GM18505 (cell line): ENCODE measurements at regions not wholly inside any gene's neighbourhood (a gene's known extent, or its start where the extent isn't known, plus 50 kb on each side); places are given as distances from the start of the nearest gene placed in this dataset.

Source experiments
- ATAC-seq: cut with Tn5 transposase; IDR thresholded peaks from one replicate; pipeline ENCODE4 v1.9.1; 2021; ENCODE audit not compliant: unreplicated experiment
- POLR2A ChIP-seq: IDR thresholded peaks from 4 replicates; pipeline ENCODE4 v1.6.1; 2011; ENCODE audit warnings: borderline replicate concordance; ENCODE audit not compliant: insufficient read depth, insufficient read length; ENCODE audit errors: extremely low read depth

DNA sequence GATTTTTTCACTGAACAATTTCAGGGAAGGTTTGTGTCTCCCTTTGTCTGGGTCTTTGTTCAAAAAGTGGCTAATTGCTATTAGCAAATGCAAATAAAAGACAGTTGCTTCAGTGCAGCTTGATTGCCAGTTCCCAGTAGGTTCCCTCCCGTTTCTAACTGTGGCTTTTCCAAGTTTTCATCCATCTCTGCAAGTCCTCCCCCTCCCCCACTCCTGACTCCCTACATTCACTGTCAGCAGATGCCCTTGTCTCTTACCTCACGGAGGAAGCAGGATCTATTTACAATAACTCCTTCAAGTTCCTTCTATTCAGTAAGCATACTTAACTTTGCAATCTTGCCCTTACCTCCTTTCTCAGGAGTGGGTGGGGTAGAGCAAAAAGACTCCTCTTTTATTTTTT lies 55.4 kb upstream of the SCEL start:
- no peak for TF ChIP-seq POLR2A
- ATAC-seq: no peak

DNA sequence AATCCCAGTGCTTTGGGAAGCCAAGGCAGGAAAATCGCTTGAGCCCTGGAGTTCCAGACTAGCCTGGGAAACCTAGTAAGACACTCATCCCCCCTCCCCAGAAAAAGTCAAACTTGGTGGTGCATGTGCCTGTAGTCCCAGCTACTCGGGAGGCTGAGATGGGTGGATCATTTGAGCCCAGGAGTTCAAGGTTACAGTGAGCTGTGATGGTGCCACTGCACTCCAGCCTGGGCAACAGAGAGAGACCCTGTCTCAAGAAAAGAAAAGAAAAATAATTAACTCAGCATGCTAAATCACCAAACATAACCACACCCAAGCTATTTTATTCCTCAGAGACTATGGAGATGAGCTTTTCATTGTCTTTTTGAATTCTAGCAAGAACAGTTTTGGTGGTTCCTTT lies 56.2 kb upstream of the SCEL start:
- no peak for TF ChIP-seq POLR2A
- ATAC-seq: no peak

DNA sequence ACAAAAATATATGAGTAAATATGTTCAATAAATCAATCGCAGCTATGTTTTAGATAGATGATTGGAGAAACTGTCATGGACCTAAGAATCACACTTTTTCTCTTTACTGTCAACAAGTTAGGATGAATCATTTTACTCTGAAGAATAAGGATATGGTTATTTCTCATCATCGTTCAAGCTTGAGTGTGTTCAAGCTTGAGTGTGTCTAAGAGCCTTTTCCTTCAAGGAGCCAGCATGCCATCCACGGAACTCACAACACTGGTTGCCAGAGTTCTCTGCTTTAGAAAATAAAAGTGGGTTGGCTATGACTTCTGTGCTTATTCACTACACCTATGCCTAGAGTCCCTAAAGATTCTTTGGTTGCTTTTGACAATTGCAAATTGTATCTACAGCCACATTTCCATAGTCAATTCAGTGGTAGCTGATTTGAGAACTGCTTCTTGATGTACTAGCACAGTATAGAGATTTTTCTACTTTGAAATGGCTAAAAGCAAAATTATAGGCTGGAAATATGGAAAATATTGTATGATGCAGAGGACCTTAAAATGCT lies 58.1 kb upstream of the SCEL start:
- no peak for TF ChIP-seq POLR2A
- no peak for ATAC-seq

DNA sequence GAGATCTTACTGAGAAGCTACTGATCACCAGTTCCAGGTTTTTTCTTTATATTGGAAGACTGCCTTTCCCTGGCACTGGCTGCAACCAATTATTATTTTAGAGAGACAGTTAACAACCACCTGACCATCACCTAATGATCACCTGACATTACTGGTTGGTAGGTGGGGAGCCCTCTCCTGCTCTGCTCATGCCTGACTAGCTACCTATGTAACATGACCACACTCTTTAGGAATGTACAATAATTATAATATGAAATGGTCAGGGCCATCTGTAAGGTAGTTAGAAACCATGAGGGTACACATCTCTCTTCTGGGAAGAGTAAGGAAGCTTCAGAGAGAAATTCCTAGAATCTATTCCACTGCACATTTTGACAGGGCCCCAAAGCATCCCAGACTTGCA lies 59.0 kb upstream of the SCEL start:
- TF ChIP-seq POLR2A: no peak
- ATAC-seq: no peak

DNA sequence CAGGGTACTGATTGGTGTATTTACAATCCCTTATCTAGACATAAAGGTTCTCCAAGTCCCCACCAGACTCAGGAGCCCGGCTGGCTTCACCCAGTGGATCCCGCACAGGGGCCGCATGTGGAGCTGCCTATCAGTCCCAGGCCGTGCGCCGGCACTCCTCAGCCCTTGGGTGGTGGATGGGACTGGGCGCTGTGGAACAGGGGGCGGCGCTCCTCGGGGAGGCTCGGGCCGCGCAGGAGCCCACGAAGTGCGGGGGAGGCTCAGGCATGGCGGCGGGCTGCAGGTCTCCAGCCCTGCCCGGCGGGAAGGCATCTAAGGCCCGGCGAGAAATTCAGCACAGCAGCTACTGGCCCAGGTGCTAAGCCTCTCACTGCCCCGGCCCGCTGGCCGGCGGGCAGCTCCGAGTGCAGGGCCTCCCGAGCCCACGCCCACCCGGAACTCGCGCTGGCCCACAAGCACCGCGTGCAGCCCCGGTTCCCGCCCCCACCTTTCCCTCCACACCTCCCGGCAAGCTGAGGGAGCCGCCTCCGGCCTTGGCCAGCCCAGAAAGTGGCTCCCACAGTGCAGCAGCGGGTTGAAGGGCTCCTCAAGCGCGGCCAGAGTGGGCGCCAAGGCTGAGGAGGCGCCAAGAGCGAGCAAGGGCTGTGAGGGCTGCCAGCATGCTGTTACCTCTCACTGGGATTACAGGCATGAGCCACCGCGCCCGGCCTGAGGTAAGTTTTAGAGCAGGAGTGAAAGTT lies 60.0 kb upstream of the SCEL start:
- TF ChIP-seq POLR2A: no peak
- no peak for ATAC-seq

DNA sequence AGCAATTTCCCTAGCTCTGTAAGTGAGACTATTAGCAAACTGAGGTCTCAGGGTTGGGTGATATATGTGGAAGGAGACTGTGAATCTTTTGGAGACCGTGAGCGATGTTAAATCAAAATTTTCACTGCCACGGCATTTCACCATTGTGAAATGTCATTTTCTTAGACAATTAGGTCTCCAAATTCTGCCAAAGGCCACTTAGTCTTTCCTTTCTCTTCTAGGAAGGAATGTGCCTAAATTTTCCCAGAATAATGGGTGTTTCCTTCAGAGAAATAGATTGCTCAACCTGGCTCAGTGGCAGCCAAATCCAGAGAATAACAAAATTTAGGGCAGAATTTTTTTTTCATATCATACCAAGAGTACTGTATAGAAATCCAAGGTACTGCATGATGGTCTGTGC lies 64.5 kb upstream of the SCEL start:
- ATAC-seq: no peak
- TF ChIP-seq POLR2A: no peak

DNA sequence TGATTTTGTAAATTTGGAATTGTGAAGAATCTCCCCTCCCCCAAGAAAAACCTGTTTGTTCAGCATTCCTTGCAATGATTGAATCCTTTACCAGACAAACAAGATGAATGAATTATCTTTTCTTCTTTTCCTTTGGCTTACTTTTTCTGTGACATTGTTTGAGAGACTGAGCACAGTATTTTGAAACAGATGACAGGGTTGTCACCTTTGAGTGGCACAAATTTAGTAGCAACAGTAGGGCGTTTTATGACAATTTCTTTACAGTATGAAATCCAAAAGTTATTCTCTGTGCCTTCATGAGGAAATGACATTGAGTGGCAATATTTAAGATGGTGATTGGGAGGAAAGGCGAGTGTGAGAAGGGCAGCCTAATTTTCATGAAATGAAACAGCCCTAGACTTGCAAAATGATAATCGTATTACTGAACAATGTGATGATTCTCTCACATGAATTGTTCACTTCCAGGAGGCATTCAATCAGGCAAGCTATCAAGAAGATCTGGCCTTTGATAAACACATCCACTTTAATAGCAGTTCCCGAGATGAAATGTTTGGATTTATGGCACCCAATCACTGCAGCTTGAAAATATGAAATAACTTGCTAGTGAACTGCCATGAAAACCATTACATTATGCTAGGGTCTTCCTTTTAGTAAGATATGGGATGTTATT lies 68.6 kb upstream of the SCEL start:
- TF ChIP-seq POLR2A: no peak
- ATAC-seq: no peak

DNA sequence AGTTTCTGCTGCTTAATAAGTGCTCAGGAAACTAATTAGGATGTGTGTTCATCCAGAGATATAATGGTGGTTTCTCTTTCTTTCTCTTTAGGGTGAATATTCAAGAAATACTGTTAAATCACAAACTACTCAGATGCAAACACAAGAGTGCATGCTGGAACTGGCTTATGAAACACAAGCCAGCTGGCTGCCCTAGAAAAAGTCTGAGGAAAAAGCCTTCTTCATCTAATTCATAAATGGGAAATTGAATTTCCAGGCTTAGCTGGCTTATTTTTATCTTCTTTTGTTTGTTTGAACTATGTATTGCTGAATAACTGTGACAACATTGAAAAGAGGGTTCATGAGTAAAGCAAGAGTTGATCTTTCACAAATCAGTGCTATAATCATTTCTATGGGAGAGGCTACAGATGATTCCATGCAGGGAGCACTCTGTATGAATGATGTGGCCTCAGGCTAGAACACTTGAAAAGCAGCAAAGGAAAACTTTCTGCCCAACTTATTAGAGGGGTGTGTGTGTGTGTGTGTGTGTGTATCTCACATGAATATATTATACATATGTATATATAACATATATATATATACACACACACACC lies 69.8 kb upstream of the SCEL start:
- ATAC-seq: no peak
- TF ChIP-seq POLR2A: no peak

DNA sequence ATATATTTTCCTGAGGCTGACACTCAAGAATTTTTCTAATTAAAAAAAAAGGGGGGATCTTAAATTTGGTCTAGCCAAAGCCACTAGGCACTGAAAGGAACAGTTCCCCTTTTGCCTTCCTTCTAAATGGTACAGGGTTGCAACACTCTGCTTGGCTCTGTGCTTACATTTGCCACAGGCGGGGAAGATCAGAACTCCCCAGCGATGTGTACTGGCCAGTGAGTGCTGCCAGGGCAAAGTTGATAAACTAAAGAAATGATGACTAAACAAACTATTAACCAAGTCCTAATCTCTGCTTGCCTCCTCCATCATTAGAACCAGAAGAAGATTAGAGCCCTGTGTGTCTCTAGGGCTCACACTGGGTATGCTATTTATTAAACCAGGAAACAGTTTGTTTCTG lies 75.3 kb upstream of the SCEL start:
- no peak for ATAC-seq
- no peak for TF ChIP-seq POLR2A

DNA sequence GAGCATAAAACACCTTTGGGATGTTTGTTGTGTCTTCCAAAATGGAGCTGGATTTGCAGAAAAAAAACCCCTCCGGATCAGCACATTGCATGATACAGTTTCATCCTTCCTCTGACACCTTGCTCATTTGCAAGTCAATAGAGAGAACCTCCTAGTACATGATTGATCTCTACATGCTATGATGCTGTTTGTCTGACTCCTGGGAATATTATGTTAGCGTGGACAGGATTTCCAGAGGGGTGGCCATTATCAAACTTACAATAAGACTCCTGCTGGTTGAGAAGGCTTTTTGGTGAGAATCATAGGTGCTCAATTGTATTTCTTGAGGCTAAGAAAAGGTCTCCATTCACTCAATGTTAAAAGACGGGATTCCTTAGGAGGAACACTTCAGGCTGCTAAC lies 75.9 kb upstream of the SCEL start:
- no peak for ATAC-seq
- TF ChIP-seq POLR2A: no peak

DNA sequence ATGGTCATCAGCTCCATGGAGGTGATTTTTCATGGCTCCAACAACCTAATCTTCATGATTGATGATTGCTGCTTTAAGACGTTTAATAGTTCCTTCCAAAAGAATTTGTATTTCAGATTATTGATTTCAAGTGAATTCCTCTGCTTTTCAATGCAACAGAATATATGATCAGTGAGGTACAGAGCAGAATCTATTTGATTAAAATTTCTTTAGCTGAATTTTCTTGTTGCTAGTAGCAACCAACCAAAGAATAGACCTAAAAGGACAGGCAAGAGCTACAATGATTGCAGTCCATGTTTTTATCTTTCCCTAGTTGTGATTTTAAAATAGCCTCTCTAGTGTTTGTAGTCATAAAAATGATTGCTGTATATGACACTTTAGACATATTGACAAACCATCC lies 76.8 kb upstream of the SCEL start:
- no peak for TF ChIP-seq POLR2A
- ATAC-seq: no peak

DNA sequence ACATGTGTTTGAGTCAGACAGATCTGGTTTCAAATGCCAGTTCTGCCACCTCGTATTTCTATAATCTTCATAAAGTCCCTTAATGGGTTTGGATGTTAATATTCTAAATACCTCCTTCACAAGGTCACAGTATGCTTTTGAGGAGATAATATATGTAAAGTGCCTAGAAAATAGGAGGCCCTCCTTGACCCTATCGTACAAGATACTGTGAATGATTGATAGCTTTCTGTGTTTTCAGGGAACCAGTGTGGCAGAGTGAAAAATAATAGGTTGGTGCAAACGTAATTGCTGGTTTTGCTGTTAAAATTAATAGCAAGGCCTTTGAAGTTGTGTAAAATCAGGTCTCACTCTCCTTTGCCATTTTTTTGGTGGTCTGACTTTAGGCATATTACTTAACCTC lies 77.5 kb upstream of the SCEL start:
- ATAC-seq: no peak
- no peak for TF ChIP-seq POLR2A

DNA sequence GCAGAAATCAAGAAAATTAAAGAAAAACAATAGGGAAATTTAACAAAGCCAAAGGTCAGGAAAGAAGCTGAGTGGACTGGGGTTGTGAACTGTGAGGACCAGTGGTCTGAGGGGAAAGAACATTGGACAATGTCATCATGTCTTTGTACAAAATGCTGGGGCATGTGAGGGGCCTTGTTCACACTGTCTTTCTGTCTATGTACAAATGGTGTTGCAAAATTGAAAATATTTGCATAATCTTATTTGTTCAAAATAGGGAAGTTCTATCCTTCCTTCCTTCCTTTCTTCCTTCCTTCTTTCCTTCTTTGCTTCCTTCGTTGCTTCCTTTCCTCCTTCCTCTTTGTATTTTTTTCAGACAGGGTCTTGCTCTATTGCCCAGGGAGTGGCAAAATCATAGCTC lies 79.2 kb upstream of the SCEL start:
- no peak for TF ChIP-seq POLR2A
- ATAC-seq: no peak

DNA sequence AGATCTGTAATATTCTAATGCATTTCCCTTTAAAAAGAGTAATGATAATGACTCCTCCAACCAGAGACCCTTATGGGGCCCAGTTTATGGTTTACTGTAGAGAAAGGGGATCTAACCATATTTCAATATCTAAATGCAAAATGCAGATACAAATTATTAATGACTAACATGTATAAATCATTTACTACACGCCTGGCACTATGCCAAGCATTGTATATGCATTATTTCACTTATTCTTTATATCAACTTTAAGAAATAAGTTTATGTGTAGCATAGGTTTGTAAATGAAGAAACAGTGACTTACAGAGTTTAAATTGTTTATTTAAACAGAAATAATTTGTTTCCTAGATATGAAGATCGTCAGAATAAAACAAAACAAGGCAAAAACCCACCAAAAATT lies 86.2 kb upstream of the SCEL start:
- TF ChIP-seq POLR2A: no peak
- no peak for ATAC-seq

DNA sequence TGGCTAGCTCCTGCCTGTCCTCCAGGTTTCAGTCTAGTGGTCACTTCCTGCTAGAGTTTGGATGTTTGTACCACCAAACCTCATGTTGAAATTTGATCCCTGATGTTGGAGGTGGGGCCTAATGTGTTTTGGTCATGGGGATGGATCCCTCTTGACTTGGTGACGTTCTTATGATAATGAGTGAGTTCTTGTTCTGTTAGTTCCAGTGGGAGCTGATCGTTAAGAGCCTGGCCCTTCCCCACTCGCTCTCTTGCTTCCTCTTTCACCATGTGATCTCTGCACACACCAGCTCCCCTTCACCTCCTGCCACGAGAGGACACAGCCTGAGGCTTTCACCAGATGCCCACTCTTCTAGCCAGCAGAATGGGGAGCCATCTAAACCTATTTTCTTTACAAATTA lies 86.8 kb upstream of the SCEL start:
- TF ChIP-seq POLR2A: no peak

DNA sequence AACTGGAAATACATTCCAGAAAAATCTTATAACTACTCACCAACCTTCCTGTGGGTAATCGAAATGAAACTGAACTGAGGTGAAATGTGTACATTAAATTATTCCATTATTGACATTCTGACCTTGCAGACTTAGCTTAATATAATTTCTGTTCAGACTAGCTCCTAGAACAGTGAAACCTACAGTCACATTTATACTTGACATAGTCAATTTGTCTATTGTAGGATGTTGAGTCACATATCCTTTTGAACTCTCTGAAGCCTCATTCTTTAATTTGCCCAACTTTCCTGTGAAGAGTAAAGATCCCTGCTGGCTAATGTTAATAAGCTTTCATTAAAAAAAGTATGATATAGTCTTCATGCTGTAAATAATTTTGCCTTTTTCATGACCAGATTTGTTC lies 92.0 kb upstream of the SCEL start:
- no peak for TF ChIP-seq POLR2A
- ATAC-seq: no peak

More for the DNA sequence above, 86.8 kb upstream of the SCEL start:
- ATAC-seq: no peak
